IMR-90 (cell line): ENCODE measurements at regions not wholly inside any gene's neighbourhood (a gene's known extent, or its start where the extent isn't known, plus 50 kb on each side); places are given as distances from the start of the nearest gene placed in this dataset.

Source experiments
- ATAC-seq: fragments of 200-7000 bp; cut with Tn5 transposase; 2 replicates; pipeline ENCODE4 v1.9.1; 2020; ENCODE audit warnings: low read depth, mild to moderate bottlenecking, moderate library complexity
- BruUV-seq: library from RNA; stranded (reverse); fragments of 400-500 nt; replicated peaks from 2 replicates; lab custom pipeline; 2021; lab: Mats Ljungman, UMichigan
- CTCF ChIA-PET: fragments of 300-600 bp; formaldehyde crosslinking; extraction: SDS; loops from one replicate; lab custom pipeline; 2021; ENCODE audit warnings: antibody characterized with exemption; lab: Yijun Ruan, JAX
- POLR2A ChIA-PET: fragments of 300-600 bp; sonication (Branson Sonifier 250); formaldehyde crosslinking; loops from one replicate; lab custom pipeline; 2022; ENCODE audit warnings: antibody characterized with exemption; ENCODE audit not compliant: unreplicated experiment; lab: Charles Lee
- DNase-seq: peaks from one replicate; pipeline ENCODE4 v3.0.0; 2013
- H2AFZ ChIP-seq: replicated peaks from 2 replicates; pipeline ENCODE3; 2013; ENCODE audit warnings: low read length, mild to moderate bottlenecking; ENCODE audit not compliant: poor library complexity
- H2AK5ac ChIP-seq: 2 replicates; pipeline ENCODE4 v1.6.1; 2013; ENCODE audit warnings: low read depth, low read length, inconsistent platforms
- H2AK9ac ChIP-seq: replicated peaks from 2 replicates; pipeline ENCODE3; 2013; ENCODE audit warnings: mild to moderate bottlenecking, low read depth, low read length, moderate library complexity; ENCODE audit not compliant: poor library complexity
- H2BK120ac ChIP-seq: 2 replicates; pipeline ENCODE4 v1.6.1; 2013; ENCODE audit warnings: low read depth, low read length, inconsistent platforms
- H2BK15ac ChIP-seq: 3 replicates; pipeline ENCODE4 v1.6.1; 2013; ENCODE audit warnings: low read depth, low read length, inconsistent platforms
- H2BK20ac ChIP-seq: 2 replicates; pipeline ENCODE4 v1.6.1; 2013; ENCODE audit warnings: low read depth, mild to moderate bottlenecking, inconsistent platforms, low read length, moderate library complexity
- H2BK5ac ChIP-seq: 2 replicates; pipeline ENCODE4 v1.6.1; 2013; ENCODE audit warnings: mild to moderate bottlenecking, low read depth, low read length, inconsistent platforms; ENCODE audit not compliant: poor library complexity, severe bottlenecking
- H3K14ac ChIP-seq: replicated peaks from 2 replicates; pipeline ENCODE4 v1.6.1; 2013; ENCODE audit warnings: low read depth, low read length, inconsistent platforms
- H3K18ac ChIP-seq: 2 replicates; pipeline ENCODE4 v1.6.1; 2013; ENCODE audit warnings: low read depth, low read length, control low read depth
- H3K23ac ChIP-seq: 2 replicates; pipeline ENCODE4 v1.6.1; 2013; ENCODE audit warnings: low read depth, low read length, inconsistent platforms
- H3K27ac ChIP-seq: 2 replicates; pipeline ENCODE4 v1.5.1; 2013; ENCODE audit warnings: mild to moderate bottlenecking, control low read depth, low read length; ENCODE audit not compliant: insufficient read depth
- H3K27me3 ChIP-seq: 2 replicates; pipeline ENCODE4 v1.6.1; 2013; ENCODE audit warnings: low read length; ENCODE audit not compliant: control insufficient read depth, insufficient read depth
- H3K36me3 ChIP-seq: 2 replicates; pipeline ENCODE4 v1.6.1; 2013; ENCODE audit warnings: low read length, mixed read lengths; ENCODE audit not compliant: control insufficient read depth, insufficient read depth
- H3K4ac ChIP-seq: 2 replicates; pipeline ENCODE4 v1.6.1; 2013; ENCODE audit warnings: low read depth, low read length, inconsistent platforms
- H3K4me1 ChIP-seq: 2 replicates; pipeline ENCODE4 v1.6.1; 2013; ENCODE audit warnings: low read length, mixed read lengths; ENCODE audit not compliant: control insufficient read depth, insufficient read depth
- H3K4me2 ChIP-seq: 2 replicates; pipeline ENCODE4 v1.6.1; 2013; ENCODE audit warnings: low read depth, mild to moderate bottlenecking, control low read depth, low read length, moderate library complexity
- H3K4me3 ChIP-seq: 2 replicates; pipeline ENCODE4 v1.5.1; 2013; ENCODE audit warnings: low read depth, mild to moderate bottlenecking, control low read depth, low read length, moderate library complexity; ENCODE audit not compliant: insufficient read depth
- H3K56ac ChIP-seq: 2 replicates; pipeline ENCODE4 v1.6.1; 2013; ENCODE audit warnings: low read length, inconsistent platforms; ENCODE audit not compliant: insufficient read depth; ENCODE audit errors: extremely low read depth
- H3K79me1 ChIP-seq, 2 experiments: 2 replicates each; pipeline ENCODE4 v1.6.1; 2013; ENCODE audit warnings: low read length in 2 of 2, inconsistent platforms in 1 of 2, low read depth in 1 of 2
- H3K9ac ChIP-seq: 2 replicates; pipeline ENCODE4 v1.6.1; 2013; ENCODE audit warnings: low read depth, low read length, control low read depth
- H3K9me1 ChIP-seq: 2 replicates; pipeline ENCODE4 v1.6.1; 2013; ENCODE audit warnings: low read length, inconsistent platforms; ENCODE audit not compliant: insufficient read depth
- H3K9me3 ChIP-seq: 2 replicates; pipeline ENCODE4 v1.6.1; 2013; ENCODE audit warnings: low read length; ENCODE audit not compliant: control insufficient read depth, insufficient read depth
- H4K20me1 ChIP-seq: 2 replicates; pipeline ENCODE4 v1.6.1; 2013; ENCODE audit warnings: low read length, inconsistent platforms; ENCODE audit not compliant: insufficient read depth
- H4K5ac ChIP-seq: 2 replicates; pipeline ENCODE4 v1.6.1; 2013; ENCODE audit warnings: mild to moderate bottlenecking, low read depth, low read length, control low read depth
- H4K8ac ChIP-seq, 2 experiments: 2 replicates each; pipeline ENCODE4 v1.6.1; 2013; ENCODE audit warnings: low read depth in 2 of 2, low read length in 2 of 2, control low read depth in 1 of 2, inconsistent platforms in 1 of 2
- H4K91ac ChIP-seq: 2 replicates; pipeline ENCODE4 v1.6.1; 2013; ENCODE audit warnings: low read depth, low read length, inconsistent platforms; ENCODE audit not compliant: insufficient read depth
- BHLHE40 ChIP-seq: fragments of 150-350 bp; IDR thresholded peaks from 2 replicates; pipeline ENCODE4 v1.6.1; 2016; ENCODE audit warnings: mild to moderate bottlenecking, low read depth, low read length
- CEBPB ChIP-seq: IDR thresholded peaks from 2 replicates; pipeline ENCODE4 v1.6.1; 2012; ENCODE audit warnings: low read depth, low read length, improper control_type of control experiment
- CHD1 ChIP-seq: IDR thresholded peaks from 2 replicates; pipeline ENCODE4 v1.6.1; 2012; ENCODE audit warnings: low read depth, low read length, improper control_type of control experiment
- FOS ChIP-seq: fragments of 150-350 bp; IDR thresholded peaks from 2 replicates; pipeline ENCODE4 v1.6.1; 2016; ENCODE audit warnings: low read depth, low read length
- MAFK ChIP-seq: IDR thresholded peaks from 2 replicates; pipeline ENCODE4 v1.6.1; 2012; ENCODE audit warnings: low read depth, low read length, improper control_type of control experiment
- MAZ ChIP-seq: IDR thresholded peaks from 2 replicates; pipeline ENCODE4 v1.6.1; 2012; ENCODE audit warnings: low read depth, mild to moderate bottlenecking, low read length, improper control_type of control experiment, moderate library complexity, borderline replicate concordance
- MXI1 ChIP-seq: IDR thresholded peaks from 2 replicates; pipeline ENCODE4 v1.6.1; 2012; ENCODE audit warnings: low read depth, mild to moderate bottlenecking, low read length, moderate library complexity, borderline replicate concordance
- NFE2L2 ChIP-seq: fragments of 150-350 bp; IDR thresholded peaks from 2 replicates; pipeline ENCODE4 v1.6.1; 2016; ENCODE audit warnings: low read depth, mild to moderate bottlenecking, low read length
- POLR2A ChIP-seq: IDR thresholded peaks from 2 replicates; pipeline ENCODE4 v1.6.1; 2012; ENCODE audit warnings: mild to moderate bottlenecking, low read depth, low read length
- RAD21 ChIP-seq: IDR thresholded peaks from 2 replicates; pipeline ENCODE4 v1.6.1; 2012; ENCODE audit warnings: low read length, improper control_type of control experiment
- RCOR1 ChIP-seq: IDR thresholded peaks from 2 replicates; pipeline ENCODE4 v1.6.1; 2012; ENCODE audit warnings: mild to moderate bottlenecking, low read length, improper control_type of control experiment; ENCODE audit not compliant: insufficient replicate concordance
- RFX5 ChIP-seq: IDR thresholded peaks from 2 replicates; pipeline ENCODE4 v1.8.0; 2012; ENCODE audit warnings: low read depth, mild to moderate bottlenecking, low read length, moderate library complexity
- SMC3 ChIP-seq: fragments of 150-350 bp; IDR thresholded peaks from 2 replicates; pipeline ENCODE4 v1.6.1; 2016; ENCODE audit warnings: low read depth, mild to moderate bottlenecking, antibody characterized with exemption, low read length, moderate library complexity
- WGBS, 2 experiments: methylation state at CpG; one replicate each; pipeline versions ENCODE4 v1.1.5 to v1.1.7; 2013; ENCODE audit warnings: missing lambda C conversion rate in 2 of 2; ENCODE audit not compliant: insufficient read length in 1 of 2; ENCODE audit errors: extremely low coverage in 2 of 2; 5-methylcytosine and 5-hydroxymethylcytosine counted together
- dilution Hi-C: fragments of 300-500 bp; cut with HindIII; formaldehyde crosslinking; loops from one replicate; pipeline ENCODE4 v1.14.3; 2018; ENCODE audit warnings: low sequenced_read_pairs; ENCODE audit not compliant: unreplicated experiment
- in situ Hi-C: fragments of 300-500 bp; cut with MboI; formaldehyde crosslinking; loops from 3 replicates; pipeline ENCODE4 v1.14.3; 2019; ENCODE audit warnings: low sequenced_read_pairs, inconsistent platforms, mixed read lengths
- intact Hi-C: fragments of 100-400 bp; cut with micrococcal nuclease; formaldehyde crosslinking; loops from 2 replicates; pipeline ENCODE4 v1.10.0; 2022
- TF ChIP-seq, protein P1 (sequence below): fragments of 150-350 bp; IDR thresholded peaks from 2 replicates; pipeline ENCODE4 v1.6.1; 2016; ENCODE audit warnings: low read depth, mild to moderate bottlenecking, low read length, moderate library complexity, borderline replicate concordance
- TF ChIP-seq, protein P2 (sequence below): fragments of 150-350 bp; IDR thresholded peaks from 2 replicates; pipeline ENCODE4 v1.6.1; 2017; ENCODE audit warnings: mild to moderate bottlenecking, antibody characterized with exemption, low read length, low read depth
- TF ChIP-seq, protein P3 (sequence below): conservative IDR thresholded peaks from 2 replicates; pipeline ENCODE4 v1.5.1; 2012; ENCODE audit warnings: mild to moderate bottlenecking, low read depth, low read length, improper control_type of control experiment

DNA sequence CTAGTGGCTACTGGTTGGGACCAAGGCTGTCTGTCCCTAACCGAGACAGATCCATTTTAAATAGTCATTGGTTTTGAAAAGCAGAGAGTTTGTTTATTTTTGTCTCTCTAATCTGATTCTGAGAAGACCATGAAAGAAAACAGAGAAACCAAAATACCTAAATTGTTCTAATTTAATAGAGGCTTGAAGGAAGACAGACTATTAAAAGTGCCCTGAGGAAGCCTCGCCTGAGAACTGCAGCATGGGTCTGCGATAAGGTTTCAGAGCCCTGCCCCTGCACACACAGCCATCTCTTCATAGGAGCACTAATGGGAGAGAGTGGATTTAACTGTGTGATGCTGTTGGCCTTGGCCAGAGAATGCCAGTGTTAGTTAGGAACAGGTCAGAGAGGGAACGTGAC, 175.5 kb upstream of the SV2C start:
- in situ Hi-C loops (no loop called here), dilution Hi-C loops (no loop called here), intact Hi-C loops (no loop called here)
- ChIA-PET POLR2A (no interaction called here), CTCF (no interaction called here)
- Histone ChIP-seq H2BK120ac (no peak overlapping the region), H2AK9ac (no peak overlapping the region), H3K23ac (no peak overlapping the region), H3K56ac (no peak overlapping the region), H3K18ac (no peak overlapping the region), H3K4me2 (no peak overlapping the region), H3K9me1 (no peaks in the 10 kb centered on the region), H2BK5ac (no peak overlapping the region), H2BK20ac (no peak overlapping the region), H3K36me3 (no peaks in the 10 kb centered on the region), H3K4me3 (no peak overlapping the region), H2AFZ (no peak overlapping the region), H4K5ac (no peak overlapping the region), H3K4ac (no peak overlapping the region), H4K8ac (no peak overlapping the region), H3K9ac (no peak overlapping the region), H2BK15ac (no peak overlapping the region), H3K4me1 (no peaks in the 10 kb centered on the region), H3K9me3 (0 out of 2 replicates have a peak, but pooled peaks cover 11% of the 10 kb centered on the region), H2AK5ac (no peak overlapping the region), H3K79me1 (no peaks in the 10 kb centered on the region), H4K20me1 (no peaks in the 10 kb centered on the region), H3K14ac (no peak overlapping the region), H3K27me3 (no peaks in the 10 kb centered on the region), H3K27ac (no peak overlapping the region), H4K91ac (no peak overlapping the region)
- BruUV-seq = no TSS peak
- no CpG with 5 or more reads among the region's 4 CpGs for WGBS, 2 experiments
- TF ChIP-seq CHD1 (no peak), RFX5 (no peak), FOS (no peak), RAD21 (no peak), CEBPB (no peak), POLR2A (no peak), RCOR1 (no peak), SMC3 (no peak), BHLHE40 (no peak), MAFK (no peak), MXI1 (no peak), NFE2L2 (no peak), MAZ (no peak)
- TF ChIP-seq, protein P1, sequence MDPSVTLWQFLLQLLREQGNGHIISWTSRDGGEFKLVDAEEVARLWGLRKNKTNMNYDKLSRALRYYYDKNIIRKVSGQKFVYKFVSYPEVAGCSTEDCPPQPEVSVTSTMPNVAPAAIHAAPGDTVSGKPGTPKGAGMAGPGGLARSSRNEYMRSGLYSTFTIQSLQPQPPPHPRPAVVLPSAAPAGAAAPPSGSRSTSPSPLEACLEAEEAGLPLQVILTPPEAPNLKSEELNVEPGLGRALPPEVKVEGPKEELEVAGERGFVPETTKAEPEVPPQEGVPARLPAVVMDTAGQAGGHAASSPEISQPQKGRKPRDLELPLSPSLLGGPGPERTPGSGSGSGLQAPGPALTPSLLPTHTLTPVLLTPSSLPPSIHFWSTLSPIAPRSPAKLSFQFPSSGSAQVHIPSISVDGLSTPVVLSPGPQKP = no peak
- TF ChIP-seq, protein P2, sequence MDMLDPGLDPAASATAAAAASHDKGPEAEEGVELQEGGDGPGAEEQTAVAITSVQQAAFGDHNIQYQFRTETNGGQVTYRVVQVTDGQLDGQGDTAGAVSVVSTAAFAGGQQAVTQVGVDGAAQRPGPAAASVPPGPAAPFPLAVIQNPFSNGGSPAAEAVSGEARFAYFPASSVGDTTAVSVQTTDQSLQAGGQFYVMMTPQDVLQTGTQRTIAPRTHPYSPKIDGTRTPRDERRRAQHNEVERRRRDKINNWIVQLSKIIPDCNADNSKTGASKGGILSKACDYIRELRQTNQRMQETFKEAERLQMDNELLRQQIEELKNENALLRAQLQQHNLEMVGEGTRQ = no peak
- TF ChIP-seq, protein P3, sequence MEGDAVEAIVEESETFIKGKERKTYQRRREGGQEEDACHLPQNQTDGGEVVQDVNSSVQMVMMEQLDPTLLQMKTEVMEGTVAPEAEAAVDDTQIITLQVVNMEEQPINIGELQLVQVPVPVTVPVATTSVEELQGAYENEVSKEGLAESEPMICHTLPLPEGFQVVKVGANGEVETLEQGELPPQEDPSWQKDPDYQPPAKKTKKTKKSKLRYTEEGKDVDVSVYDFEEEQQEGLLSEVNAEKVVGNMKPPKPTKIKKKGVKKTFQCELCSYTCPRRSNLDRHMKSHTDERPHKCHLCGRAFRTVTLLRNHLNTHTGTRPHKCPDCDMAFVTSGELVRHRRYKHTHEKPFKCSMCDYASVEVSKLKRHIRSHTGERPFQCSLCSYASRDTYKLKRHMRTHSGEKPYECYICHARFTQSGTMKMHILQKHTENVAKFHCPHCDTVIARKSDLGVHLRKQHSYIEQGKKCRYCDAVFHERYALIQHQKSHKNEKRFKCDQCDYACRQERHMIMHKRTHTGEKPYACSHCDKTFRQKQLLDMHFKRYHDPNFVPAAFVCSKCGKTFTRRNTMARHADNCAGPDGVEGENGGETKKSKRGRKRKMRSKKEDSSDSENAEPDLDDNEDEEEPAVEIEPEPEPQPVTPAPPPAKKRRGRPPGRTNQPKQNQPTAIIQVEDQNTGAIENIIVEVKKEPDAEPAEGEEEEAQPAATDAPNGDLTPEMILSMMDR = no peak
- ATAC-seq = no peak
- no peak for DNase-seq
